GM19372 (cell line): ENCODE measurements at regions not wholly inside any gene's neighbourhood (a gene's known extent, or its start where the extent isn't known, plus 50 kb on each side); places are given as distances from the start of the nearest gene placed in this dataset.
A peak's percentile ranks its signal among the peaks of the same experiment; 100 is the strongest.

ENCODE experiments used
- ATAC-seq: cut with Tn5 transposase; IDR thresholded peaks from one replicate; pipeline ENCODE4 v1.9.1; 2021; ENCODE audit warnings: mild to moderate bottlenecking, low read depth, moderate library complexity; ENCODE audit not compliant: unreplicated experiment

DNA sequence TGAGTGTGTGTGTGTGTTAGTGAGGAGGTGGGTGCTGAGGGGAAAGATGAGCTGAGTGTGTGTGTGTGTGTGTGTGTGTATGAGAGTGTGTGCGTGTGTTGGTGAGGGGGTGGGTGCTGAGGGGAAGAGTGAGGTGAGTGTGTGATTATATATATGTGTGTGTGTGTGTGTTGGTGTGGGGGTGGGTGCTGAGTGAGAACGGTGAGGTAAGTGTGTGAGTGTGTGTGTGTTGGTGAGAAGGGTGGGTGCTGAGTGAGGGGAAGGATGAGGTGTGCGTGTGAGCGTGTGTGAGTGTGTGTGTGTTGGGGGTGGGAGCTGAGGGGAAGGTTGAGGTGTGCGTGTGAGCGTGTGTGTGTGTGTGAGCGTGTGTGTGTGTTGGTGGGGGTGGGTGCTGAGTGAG, 322.0 kb upstream of the NT5C1B start:
- ATAC-seq = no peak

DNA sequence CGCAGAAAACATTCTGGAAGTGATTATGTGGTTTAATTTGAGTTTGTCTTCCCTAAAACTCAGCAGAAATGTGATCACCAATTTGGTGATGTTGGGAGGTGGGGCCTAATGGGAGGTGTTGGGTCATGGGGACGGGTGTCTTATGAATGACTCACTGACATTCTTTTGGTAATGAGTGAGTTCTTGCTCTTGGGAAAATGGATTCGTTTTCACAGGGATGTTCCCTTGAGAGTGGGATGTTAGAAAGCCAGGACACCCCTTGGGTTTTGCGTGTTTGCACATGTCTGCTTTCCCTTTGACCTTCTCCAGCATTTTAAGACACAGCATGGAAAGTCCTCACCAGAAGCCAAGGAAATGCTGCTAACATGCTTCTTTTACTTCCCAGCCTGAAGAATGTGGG, 321.5 kb upstream of the NT5C1B start:
- no peak for ATAC-seq

DNA sequence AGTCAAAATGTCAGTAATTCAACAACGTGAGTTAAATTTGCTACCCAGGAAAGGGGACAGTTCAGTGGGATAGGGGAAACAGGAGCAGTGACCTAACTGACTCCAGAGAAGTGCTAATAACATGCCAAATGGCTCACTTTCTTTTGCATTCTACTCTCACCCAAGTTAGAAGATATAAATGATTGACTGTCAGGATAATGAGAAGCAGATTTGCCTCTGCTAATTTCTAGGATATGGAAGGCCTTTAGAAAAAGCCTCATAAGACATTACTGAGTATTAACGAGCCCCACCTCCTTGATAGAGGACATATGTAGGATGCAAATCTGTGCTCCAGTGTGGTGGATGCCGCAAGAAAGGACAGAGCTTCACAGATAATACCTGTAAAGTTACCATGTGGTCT, 318.6 kb upstream of the NT5C1B start:
- no peak for ATAC-seq

- ATAC-seq = no peak
Measured at GRCh38 chr2:18907508-18907907, 318.1 kb upstream of the NT5C1B start.

- peak; percentile 97 for ATAC-seq
Measured at GRCh38 chr2:18903750-18904149, 314.4 kb upstream of the NT5C1B start.

DNA sequence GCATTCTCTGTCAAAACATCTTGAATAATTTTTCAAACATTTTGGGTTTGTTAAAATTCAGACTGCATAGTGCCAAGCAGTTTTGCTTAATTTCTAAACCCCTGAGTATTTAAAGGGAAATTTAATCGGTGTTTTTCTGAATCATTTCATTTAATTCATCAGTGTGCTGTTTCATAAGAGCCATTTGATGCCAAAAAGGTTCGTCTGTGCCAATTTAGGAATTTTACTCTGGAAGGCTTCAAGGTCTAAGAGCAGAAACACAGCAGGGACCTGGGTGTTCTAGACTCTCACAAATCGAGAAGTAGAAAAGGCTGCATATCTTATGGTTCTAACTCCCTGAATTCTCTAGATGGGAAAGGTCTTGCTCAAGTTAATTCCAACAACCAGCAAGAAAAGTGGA, 311.9 kb upstream of the NT5C1B start:
- ATAC-seq = no peak

DNA sequence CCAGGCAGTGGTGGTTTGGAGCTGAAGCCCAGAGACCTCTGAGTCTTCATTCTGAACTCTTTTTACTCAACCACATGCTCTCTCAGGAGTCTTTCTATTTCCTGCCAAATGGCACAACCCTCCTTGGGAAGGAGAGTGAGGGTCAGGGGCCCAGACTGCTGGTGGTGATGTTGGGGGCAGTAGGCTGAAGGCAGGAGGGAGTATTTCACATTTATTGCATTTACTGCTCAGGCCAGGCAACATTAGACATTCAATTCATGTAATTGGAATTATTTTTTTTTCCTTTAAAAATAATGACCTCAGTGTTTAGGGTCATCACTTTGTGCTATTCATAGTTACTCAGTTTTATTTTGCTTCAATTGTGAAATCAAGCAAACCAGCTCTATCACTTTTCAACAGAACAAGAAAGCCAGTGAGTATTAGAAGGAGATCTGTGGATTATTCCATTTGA, 311.3 kb upstream of the NT5C1B start:
- no peak for ATAC-seq

DNA sequence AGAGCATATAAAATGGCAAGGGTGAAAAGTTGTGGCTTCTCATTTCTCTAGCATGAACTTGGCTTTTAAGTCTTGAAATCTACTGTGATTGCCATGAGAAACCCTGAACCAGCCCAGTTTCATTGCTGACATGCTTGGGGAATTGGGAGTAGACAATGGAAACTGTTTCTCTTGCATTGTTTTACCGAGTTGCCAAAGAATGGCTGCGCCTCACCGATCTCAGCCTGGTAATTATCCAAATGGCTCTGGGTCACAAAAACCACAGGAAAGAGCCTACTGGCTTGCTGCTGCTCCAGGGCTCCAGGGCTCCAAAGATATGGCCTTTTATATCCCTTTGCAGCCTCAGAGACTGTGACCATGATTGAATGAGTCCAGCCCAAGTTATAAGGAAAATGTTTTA, 310.4 kb upstream of the NT5C1B start:
- ATAC-seq = no peak

DNA sequence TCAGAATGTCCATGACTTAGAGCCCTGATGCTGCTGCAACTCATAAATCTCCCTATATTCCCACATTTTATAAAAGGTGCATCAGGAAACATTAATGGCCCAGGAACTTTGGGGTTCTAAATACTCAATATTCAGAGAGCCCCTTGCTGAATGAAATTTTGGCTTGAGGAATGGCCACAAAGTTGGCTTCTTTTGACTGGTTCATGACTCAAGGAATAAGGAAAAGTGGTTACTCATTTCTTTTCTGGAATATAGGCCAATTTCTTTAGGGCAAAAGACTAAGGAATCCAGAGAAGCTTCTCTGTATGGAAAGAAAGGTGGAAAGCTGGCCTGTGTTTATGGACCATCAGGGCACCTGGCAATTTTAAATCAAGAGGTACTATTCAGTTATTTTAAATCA, 308.9 kb upstream of the NT5C1B start:
- no peak for ATAC-seq

- no peak for ATAC-seq
Measured at GRCh38 chr2:18896125-18896764, 306.9 kb upstream of the NT5C1B start.

DNA sequence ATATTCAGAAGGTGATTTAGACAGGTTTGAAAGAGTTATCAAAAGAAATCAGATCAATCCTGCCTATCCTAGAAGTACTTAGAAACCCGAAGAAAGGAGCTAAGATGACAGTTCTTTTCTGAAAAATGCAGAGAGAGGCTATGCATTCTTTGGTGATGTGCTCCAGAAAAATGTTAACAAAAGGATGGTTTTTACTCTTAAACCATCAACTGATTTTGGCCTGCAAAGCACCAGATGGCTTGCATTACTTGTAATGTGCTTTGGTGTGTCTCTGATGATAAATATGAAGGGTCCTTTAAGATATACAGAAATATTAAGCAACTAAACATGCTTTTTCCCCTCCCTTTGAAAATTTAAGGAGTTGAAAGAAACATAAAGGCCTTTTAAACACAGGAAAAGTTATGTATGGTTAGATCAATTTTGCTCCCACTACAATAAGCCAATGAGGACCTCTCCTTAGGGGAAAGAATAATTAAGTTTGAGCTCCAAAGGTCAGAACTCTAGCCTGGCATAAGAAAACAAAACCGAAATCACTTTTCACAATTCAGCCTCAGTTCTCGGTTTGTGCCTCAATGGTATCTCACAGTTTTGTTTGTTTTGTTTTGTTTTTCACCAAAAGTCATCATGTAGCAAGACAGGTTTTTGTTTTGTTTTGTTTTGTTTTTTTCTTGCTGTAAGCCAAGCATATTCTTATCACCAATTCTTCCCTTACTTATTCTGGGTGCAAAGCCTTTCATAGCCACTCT, 302.4 kb upstream of the NT5C1B start:
- ATAC-seq = no peak

- no peak for ATAC-seq
Measured at GRCh38 chr2:18889565-18890332, 300.4 kb upstream of the NT5C1B start.

DNA sequence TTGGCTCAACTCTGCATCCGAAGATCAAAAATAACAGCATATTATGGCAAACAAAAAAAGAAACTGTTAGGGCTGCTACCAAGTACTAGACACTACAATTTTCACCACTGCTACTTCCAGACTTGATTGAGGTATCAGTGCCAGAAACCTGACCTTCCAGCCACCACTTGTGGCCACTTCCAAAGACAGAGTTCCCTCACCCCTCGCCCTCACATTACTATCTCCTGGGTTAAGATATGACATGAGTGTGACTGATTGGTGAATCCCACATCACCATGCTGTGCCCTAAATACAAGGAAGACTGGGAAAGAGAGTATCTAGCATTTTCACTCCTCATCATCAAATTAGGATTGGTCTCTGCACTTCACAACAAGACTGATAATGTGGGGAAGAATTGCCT, 296.1 kb upstream of the NT5C1B start:
- ATAC-seq = no peak

DNA sequence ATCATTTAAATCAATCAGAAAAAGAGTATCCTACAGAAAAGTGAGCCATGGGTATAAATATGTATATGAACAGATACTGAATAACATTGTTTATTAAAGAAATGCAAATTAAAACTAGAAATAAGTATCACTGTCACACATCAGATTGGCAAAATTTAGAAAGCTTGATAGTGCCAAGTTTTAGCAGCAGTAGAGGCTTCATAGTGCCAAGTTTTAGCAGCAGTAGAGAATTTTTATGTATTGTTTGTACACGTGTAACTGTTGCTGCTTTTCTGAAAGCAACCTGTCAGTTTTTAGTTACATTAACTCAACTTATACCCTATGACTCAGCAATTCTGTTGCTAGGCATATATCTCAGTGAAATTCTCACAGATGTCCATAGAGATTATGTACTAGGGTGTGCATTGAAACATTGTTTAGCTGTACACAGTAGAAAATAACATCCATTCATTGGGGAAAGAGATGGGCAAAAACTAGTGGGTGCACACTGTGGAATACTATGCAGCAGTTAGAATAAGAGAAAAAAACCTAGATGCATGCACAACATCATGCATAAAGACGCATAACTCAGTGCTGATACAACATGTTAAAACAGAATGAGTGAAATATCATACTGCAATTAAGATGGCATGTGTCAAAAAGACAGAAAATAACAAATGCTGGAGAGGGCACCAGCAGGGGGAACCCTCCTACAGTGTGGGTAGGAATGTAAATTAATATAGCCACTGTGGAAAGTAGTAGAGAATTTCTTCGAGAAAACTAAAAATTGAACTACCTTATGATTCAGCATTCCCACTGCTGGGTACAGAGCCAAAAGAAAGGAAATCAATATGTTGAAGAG, 294.5 kb upstream of the NT5C1B start:
- no peak for ATAC-seq

- ATAC-seq = no peak
Measured at GRCh38 chr2:18871430-18871829, 282.1 kb upstream of the NT5C1B start.

GRCh38 chr2:18870307-18870706, 280.9 kb upstream of the NT5C1B start:
- no peak for ATAC-seq

DNA sequence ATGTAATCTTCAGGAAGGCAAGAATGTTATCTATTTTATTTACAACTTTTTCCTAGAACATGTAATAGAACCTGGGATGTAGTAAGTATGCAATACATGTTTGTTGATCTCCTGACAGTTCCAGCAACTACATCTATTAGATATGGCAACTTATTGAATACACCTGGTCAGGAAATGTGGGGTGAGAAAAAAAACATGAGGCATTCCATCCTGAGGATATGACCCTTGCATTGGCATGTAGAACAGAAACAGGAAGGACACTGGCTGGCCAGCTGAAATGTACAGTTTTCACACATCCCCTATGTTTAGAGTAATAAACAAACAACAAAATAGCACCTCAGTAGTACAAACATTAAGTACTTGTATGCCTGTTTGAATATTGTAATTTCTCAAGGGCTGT, 272.6 kb upstream of the NT5C1B start:
- ATAC-seq = no peak

DNA sequence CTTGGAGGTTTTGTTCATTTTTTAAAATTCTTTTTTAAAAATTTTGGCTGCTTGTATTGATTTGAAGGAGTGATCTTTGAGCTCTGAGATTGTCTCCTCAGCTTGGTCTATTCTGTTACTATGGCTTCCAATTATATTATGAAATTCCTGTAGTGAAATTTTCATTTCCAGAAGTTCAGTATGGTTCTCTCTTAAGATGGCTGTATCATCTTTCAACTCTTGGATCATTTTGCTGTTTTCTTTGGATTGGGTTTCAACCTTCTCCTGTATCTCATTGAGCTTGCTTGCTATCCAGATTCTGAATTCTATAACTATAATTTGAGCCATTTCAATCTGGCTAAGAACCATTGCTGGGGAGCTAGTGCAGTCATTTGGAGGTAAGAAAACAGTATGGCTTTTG, 270.8 kb upstream of the NT5C1B start:
- ATAC-seq = no peak

DNA sequence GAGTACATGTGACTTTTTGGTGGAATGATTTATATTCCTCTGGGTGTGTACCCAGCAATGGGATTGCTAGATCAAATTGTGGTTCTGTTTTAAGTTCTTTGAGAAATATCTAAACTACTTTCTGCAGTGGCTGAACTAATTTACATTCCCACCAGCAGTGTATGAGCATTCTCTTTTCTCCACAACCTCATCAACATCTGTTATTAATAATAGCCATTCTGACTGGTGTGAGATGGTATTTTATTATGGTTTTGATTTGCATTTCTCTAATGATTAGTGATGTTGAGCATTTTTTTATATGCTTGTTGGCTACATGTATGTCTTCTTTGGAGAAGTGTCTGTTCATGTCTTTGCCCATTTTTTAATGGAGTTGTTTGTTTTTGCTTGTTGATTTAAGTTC, 267.4 kb upstream of the NT5C1B start:
- no peak for ATAC-seq

GRCh38 chr2:18855027-18855426, 265.7 kb upstream of the NT5C1B start:
- ATAC-seq = no peak
